SK-N-MC (cell line): ENCODE measurements at regions not wholly inside any gene's neighbourhood (a gene's known extent, or its start where the extent isn't known, plus 50 kb on each side); places are given as distances from the start of the nearest gene placed in this dataset.
A peak's percentile ranks its signal among the peaks of the same experiment; 100 is the strongest.

Source experiments
- DNase-seq: peaks from one replicate; pipeline ENCODE4 v3.0.0-alpha.2; 2011; ENCODE audit warnings: low read depth, low spot score
- H3K27ac ChIP-seq: fragments of 200-600 bp; sonication (generic); 2 replicates; pipeline ENCODE4 v1.5.1; 2016; ENCODE audit warnings: mixed run types
- H3K36me3 ChIP-seq: fragments of 200-600 bp; sonication (generic); 2 replicates; pipeline ENCODE4 v1.6.1; 2017; ENCODE audit warnings: antibody characterized with exemption, low read length, mixed read lengths; ENCODE audit not compliant: insufficient read depth
- H3K4me3 ChIP-seq: fragments of 200-600 bp; sonication (generic); 2 replicates; pipeline ENCODE4 v1.5.1; 2016
- H3K9ac ChIP-seq: fragments of 200-600 bp; sonication (generic); 2 replicates; pipeline ENCODE4 v1.8.0; 2017; ENCODE audit warnings: mixed run types, mixed read lengths; ENCODE audit not compliant: insufficient read length
- H3K9me3 ChIP-seq: fragments of 200-600 bp; sonication (generic); 2 replicates; pipeline ENCODE4 v1.6.1; 2017; ENCODE audit warnings: low read depth, mild to moderate bottlenecking, antibody characterized with exemption, low read length, moderate library complexity, mixed read lengths
- EZH2 ChIP-seq: fragments of 200-600 bp; sonication (generic); IDR thresholded peaks from one replicate; pipeline ENCODE4 v1.6.1; 2017; ENCODE audit warnings: antibody characterized with exemption
- FOXP2 ChIP-seq: optimal IDR thresholded peaks from 2 replicates; pipeline ENCODE3; 2011; ENCODE audit warnings: mild to moderate bottlenecking, moderate library complexity; ENCODE audit not compliant: insufficient read depth; ENCODE audit errors: extremely low read length, control extremely low read depth
- POLR2AphosphoS5 ChIP-seq: IDR thresholded peaks from 2 replicates; pipeline ENCODE4 v1.6.1; 2012; ENCODE audit warnings: mild to moderate bottlenecking, low read depth, low read length, borderline replicate concordance

DNA sequence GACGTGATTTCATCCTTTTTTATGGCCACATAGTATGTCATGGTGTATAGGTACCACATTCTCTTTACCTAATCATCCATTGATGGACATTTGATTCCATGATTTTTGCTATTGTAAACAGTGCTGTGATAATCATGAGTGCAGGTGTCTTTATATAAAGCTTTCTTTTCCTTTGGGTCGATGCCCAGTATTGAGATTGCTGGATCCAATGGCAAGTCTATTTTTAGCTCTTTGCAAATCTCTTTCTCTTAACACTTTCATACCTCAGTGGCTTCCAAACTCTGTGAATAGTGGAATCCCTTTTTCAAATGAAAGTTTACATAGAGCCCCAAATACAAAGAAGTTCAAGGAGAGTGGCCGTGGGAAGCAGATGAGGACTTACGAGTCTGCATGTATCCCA, 105.8 kb upstream of the SPTLC3 start:
- TF ChIP-seq POLR2AphosphoS5 (no peak), EZH2 (no peak), FOXP2 (no peak)
- no peak for DNase-seq
- no peak overlapping the region for H3K9ac ChIP-seq
- H3K4me3 ChIP-seq, result no peak overlapping the region
- no peaks in the 10 kb centered on the region for H3K36me3 ChIP-seq
- H3K9me3 ChIP-seq, result no peaks in the 10 kb centered on the region
- no peak overlapping the region for H3K27ac ChIP-seq

DNA sequence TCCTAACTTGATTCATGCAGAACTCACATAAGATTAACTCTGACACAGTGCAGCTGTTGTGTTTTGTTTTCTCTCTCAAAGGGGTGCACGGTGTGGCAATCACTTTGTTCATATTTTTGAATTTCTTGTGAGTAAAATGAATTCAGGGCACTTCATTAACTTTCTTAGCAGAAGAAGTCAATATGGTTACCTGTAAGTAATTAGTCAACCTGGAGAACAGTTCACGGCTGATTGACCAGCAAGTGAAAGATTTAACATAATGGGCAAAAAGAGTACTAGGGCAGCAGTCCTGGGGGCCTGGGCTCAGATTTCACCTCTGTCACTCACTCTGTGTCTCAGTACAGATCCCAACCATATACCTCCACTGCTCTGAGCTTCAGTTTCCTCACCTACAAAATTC, 102.4 kb upstream of the SPTLC3 start:
- Histone ChIP-seq H3K36me3 (no peaks in the 10 kb centered on the region), H3K9me3 (no peaks in the 10 kb centered on the region), H3K27ac (no peak overlapping the region), H3K4me3 (no peak overlapping the region), H3K9ac (no peak overlapping the region)
- DNase-seq, result no peak
- no peak for TF ChIP-seq FOXP2
- TF ChIP-seq EZH2, result no peak
- no peak for TF ChIP-seq POLR2AphosphoS5

DNA sequence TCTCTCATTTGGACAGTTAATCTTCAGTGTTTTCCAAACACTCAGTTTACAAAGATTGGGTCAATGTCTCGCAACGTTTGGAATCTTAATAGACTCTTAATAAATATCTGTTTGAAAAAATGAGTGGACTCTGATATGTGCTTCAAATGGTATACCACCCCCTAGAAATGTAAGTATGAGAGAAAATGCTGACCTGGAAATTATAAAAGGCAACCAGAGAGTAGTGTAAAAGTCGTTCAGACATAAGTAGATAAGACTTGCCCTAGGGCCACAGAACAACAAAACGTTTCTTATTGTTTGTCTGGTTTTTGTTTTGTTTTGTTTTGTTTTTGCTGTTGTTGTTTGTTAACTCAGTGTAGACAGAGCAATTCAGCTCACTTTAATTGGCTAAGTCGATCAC, 97.4 kb upstream of the SPTLC3 start:
- no peaks in the 10 kb centered on the region for H3K9me3 ChIP-seq
- no peak overlapping the region for H3K27ac ChIP-seq
- H3K4me3 ChIP-seq, result no peak overlapping the region
- no peak overlapping the region for H3K9ac ChIP-seq
- DNase-seq, result no peak
- H3K36me3 ChIP-seq, result no peaks in the 10 kb centered on the region
- TF ChIP-seq FOXP2 (no peak), POLR2AphosphoS5 (no peak), EZH2 (no peak)

DNA sequence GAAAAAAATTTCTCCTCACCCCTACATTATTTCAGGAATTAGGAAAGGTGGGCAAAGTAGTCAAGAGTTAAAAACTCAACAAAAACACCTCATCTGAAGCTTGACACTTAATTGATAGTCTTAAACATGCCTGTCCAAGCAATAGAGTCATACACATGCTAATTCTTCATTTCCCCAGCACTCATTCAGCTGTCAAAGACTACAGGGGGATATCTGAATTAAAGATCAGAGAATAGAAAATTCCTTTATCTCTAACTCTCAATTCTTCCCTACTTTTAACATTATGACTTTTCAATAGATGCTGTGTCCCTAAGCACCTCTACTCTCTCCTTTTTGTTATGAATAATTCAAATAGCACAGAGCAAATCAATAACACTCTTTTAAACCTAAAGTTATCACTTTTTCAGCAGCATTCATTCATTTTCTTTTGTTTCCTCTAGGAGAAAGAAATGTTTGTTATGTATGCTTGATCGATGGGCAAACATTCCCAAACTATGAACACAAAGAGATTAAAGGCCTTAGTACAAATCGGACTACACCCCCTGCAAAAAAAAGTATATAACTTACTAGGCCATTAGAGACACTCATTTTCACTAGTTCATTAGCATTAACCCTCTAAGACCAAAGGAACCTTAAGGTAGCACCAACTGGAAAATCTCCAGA, 94.9 kb upstream of the SPTLC3 start:
- DNase-seq, result no peak
- Histone ChIP-seq H3K27ac (no peak overlapping the region), H3K9ac (no peak overlapping the region), H3K4me3 (no peak overlapping the region), H3K36me3 (no peaks in the 10 kb centered on the region), H3K9me3 (no peaks in the 10 kb centered on the region)
- TF ChIP-seq FOXP2, result no peak
- no peak for TF ChIP-seq EZH2
- TF ChIP-seq POLR2AphosphoS5, result no peak

DNA sequence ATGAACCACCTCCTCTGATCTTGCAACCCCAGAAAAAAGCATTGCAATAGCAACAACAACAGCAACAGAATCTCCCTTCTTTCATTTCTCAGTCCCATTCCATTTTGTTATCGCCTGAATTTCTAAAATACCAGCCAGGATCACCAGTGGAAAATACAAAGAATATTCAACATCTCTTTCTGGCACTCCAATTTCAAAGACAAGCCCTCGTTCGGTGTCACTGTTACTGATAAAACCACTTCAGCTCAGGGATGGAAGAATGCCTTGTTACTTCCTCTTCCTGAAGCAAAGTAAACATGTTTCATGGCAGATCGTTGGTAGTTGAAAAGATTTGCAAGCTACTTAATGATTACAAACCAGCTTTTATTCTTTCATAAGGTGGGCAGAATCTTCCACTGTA, 94.0 kb upstream of the SPTLC3 start:
- no peak for TF ChIP-seq FOXP2
- TF ChIP-seq POLR2AphosphoS5, result no peak
- TF ChIP-seq EZH2, result no peak
- no peaks in the 10 kb centered on the region for H3K9me3 ChIP-seq
- H3K9ac ChIP-seq, result no peak overlapping the region
- no peaks in the 10 kb centered on the region for H3K36me3 ChIP-seq
- H3K4me3 ChIP-seq, result no peak overlapping the region
- no peak overlapping the region for H3K27ac ChIP-seq
- no peak for DNase-seq

DNA sequence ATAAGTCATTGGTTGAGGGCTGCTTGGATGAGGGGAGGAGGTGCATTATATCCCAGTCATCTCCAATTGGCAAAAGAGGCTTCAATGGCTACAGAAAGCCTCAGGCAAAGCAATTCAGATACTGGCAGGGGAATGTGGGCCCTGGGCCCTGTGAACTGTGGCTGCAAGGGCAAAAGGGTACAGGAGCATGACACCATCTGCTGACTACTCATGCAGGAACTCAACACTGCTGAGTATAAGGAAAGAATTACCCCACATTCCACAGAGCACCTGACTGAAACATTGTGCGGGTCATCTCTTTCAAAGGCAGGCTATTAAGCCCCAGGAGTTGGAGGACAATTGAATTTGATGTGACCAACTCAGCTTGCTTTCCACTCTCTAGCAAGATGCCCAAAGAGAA, 92.1 kb upstream of the SPTLC3 start:
- Histone ChIP-seq H3K4me3 (no peak overlapping the region), H3K9ac (no peak overlapping the region), H3K27ac (no peak overlapping the region), H3K36me3 (no peaks in the 10 kb centered on the region), H3K9me3 (no peaks in the 10 kb centered on the region)
- no peak for DNase-seq
- TF ChIP-seq EZH2, result no peak
- TF ChIP-seq FOXP2, result no peak
- no peak for TF ChIP-seq POLR2AphosphoS5

DNA sequence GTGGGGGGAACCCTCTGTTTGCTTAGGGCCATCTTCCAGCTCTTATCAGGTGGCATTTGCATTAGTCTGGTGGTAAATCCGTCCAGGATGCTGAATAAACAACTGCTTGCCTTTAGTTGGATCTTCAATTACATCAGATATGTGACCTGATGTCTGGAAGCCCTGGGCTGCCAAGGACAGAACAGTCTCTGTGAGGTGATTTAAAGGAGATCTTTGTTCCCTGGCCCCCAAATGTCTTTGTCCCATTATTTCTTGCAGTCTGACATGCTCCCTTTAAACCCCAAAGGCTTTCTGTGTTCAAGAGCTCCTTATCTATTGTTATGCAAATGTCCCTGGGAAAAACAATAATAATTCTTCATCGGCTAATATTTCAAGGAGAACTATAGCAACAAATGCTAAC, 84.6 kb upstream of the SPTLC3 start:
- no peaks in the 10 kb centered on the region for H3K36me3 ChIP-seq
- no peak for DNase-seq
- TF ChIP-seq EZH2 (no peak), FOXP2 (no peak), POLR2AphosphoS5 (no peak)
- H3K9ac ChIP-seq, result no peak overlapping the region
- H3K9me3 ChIP-seq, result no peaks in the 10 kb centered on the region
- no peak overlapping the region for H3K27ac ChIP-seq
- H3K4me3 ChIP-seq, result no peak overlapping the region

DNA sequence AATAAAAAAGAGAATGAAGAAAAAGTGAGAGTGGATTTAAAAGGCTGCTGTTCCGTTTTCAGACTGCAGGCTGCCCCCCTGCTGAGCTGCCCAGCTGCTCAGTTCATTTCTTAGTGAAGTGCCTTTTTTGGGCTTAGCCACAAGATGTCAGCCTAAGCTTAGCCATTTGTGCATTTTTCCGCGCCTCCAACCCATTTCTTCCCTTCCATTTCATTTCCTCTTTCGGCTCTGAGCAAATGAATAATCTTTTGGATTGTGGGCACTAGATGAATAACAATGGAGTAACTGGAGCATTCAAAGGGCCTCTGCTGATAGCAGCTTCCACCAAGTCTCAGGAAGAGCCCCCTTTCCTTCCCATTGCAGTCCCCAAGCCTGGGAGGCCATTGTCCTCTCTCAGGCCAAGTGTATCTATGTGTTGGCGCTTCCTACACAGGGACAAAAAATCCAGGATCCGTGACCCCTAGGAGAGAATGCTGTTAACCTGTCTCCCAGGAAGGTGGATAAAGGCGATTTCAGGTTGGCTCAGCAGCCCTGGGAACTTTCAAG, 83.5 kb upstream of the SPTLC3 start:
- no peak overlapping the region for H3K27ac ChIP-seq
- peak; percentile 12 for DNase-seq
- no peak overlapping the region for H3K9ac ChIP-seq
- H3K36me3 ChIP-seq, result no peaks in the 10 kb centered on the region
- no peak overlapping the region for H3K4me3 ChIP-seq
- TF ChIP-seq FOXP2 (no peak), EZH2 (no peak), POLR2AphosphoS5 (no peak)
- H3K9me3 ChIP-seq, result no peaks in the 10 kb centered on the region
